ENCODE measurements at regions not wholly inside any gene's neighbourhood (a gene's known extent, or its start where the extent isn't known, plus 50 kb on each side); places are given as distances from the start of the nearest gene placed in this dataset.

- DNase-seq (ENCODE audit: low spot score), result no peak
Observed at GRCh38 chr13:47350334-47351124, 453.7 kb upstream of the HTR2A start.

- no peak for DNase-seq (ENCODE audit: low spot score)
Observed at GRCh38 chr13:47349211-47349610, 452.4 kb upstream of the HTR2A start.

GRCh38 chr13:47337781-47338507 is 441.1 kb upstream of the HTR2A start:
- DNase-seq (ENCODE audit: low spot score), result no peak

- DNase-seq (ENCODE audit: low spot score), result no peak
Observed at GRCh38 chr13:47334173-47334572, 437.3 kb upstream of the HTR2A start.

GRCh38 chr13:47332149-47332548 is 435.3 kb upstream of the HTR2A start:
- DNase-seq (ENCODE audit: low spot score), result no peak

- DNase-seq (ENCODE audit: low spot score), result no peak
Observed at GRCh38 chr13:47330031-47330430, 433.2 kb upstream of the HTR2A start.

GRCh38 chr13:47327861-47328260 is 431.0 kb upstream of the HTR2A start:
- DNase-seq (ENCODE audit: low spot score), result no peak

- no peak for DNase-seq (ENCODE audit: low spot score)
Observed at GRCh38 chr13:47326061-47326460, 429.2 kb upstream of the HTR2A start.

GRCh38 chr13:47317356-47317755 is 420.5 kb upstream of the HTR2A start:
- DNase-seq (ENCODE audit: low spot score), result no peak

GRCh38 chr13:47310401-47310800 is 413.5 kb upstream of the HTR2A start:
- peak; percentile 41 for DNase-seq (ENCODE audit: low spot score)

- no peak for DNase-seq (ENCODE audit: low spot score)
Observed at GRCh38 chr13:47306991-47307390, 410.1 kb upstream of the HTR2A start.

- no peak for DNase-seq (ENCODE audit: low spot score)
Observed at GRCh38 chr13:47303626-47304025, 406.8 kb upstream of the HTR2A start.

- DNase-seq (ENCODE audit: low spot score), result no peak
Observed at GRCh38 chr13:47299304-47299703, 402.5 kb upstream of the HTR2A start.

- no peak for DNase-seq (ENCODE audit: low spot score)
Observed at GRCh38 chr13:47298506-47298905, 401.7 kb upstream of the HTR2A start.

GRCh38 chr13:47294691-47295090 is 397.8 kb upstream of the HTR2A start:
- no peak for DNase-seq (ENCODE audit: low spot score)

GRCh38 chr13:47291107-47291656 is 394.3 kb upstream of the HTR2A start:
- no peak for DNase-seq (ENCODE audit: low spot score)

GRCh38 chr13:47289567-47289966 is 392.7 kb upstream of the HTR2A start:
- DNase-seq (ENCODE audit: low spot score), result no peak

GRCh38 chr13:47288546-47288945 is 391.7 kb upstream of the HTR2A start:
- DNase-seq (ENCODE audit: low spot score), result no peak

GRCh38 chr13:47287291-47287751 is 390.5 kb upstream of the HTR2A start:
- DNase-seq (ENCODE audit: low spot score), result no peak

- DNase-seq (ENCODE audit: low spot score), result no peak
Observed at GRCh38 chr13:47281991-47282390, 385.1 kb upstream of the HTR2A start.

- no peak for DNase-seq (ENCODE audit: low spot score)
Observed at GRCh38 chr13:47279920-47280319, 383.1 kb upstream of the HTR2A start.

- no peak for DNase-seq (ENCODE audit: low spot score)
Observed at GRCh38 chr13:47277774-47278173, 380.9 kb upstream of the HTR2A start.

GRCh38 chr13:47268270-47268669 is 371.4 kb upstream of the HTR2A start:
- DNase-seq (ENCODE audit: low spot score), result no peak

Data from SK-N-DZ (cell line).